SK-N-SH (cell line): ENCODE measurements at regions not wholly inside any gene's neighbourhood (a gene's known extent, or its start where the extent isn't known, plus 50 kb on each side); places are given as distances from the start of the nearest gene placed in this dataset.
A peak's percentile ranks its signal among the peaks of the same experiment; 100 is the strongest.

Source experiments
- CTCF ChIA-PET: fragments of 300-600, 350-600 bp; formaldehyde crosslinking; extraction: SDS; loops from one replicate; lab custom pipeline; 2021; lab: Yijun Ruan, JAX
- POLR2A ChIA-PET: fragments of 350-600 bp; sonication (Branson Sonifier 250); formaldehyde crosslinking; extraction: SDS; loops from one replicate; lab custom pipeline; 2020; ENCODE audit warnings: antibody characterized with exemption, inconsistent platforms; lab: Yijun Ruan, JAX
- DNase-seq: peaks from one replicate; pipeline ENCODE4 v3.0.0; 2012
- H2AFZ ChIP-seq: fragments of 200-600 bp; sonication (generic); 2 replicates; pipeline ENCODE4 v1.8.1; 2016; ENCODE audit warnings: antibody characterized with exemption, mild to moderate bottlenecking, low read depth
- H3F3A ChIP-seq: fragments of 200-600 bp; sonication (generic); replicated peaks from 2 replicates; pipeline ENCODE3; 2016; ENCODE audit warnings: antibody characterized with exemption, mild to moderate bottlenecking; ENCODE audit not compliant: insufficient read depth
- H3K27ac ChIP-seq, 2 experiments: fragments of 200-500 bp in 1 of 2; fragments of 200-600 bp in 1 of 2; sonication (Bioruptor generic) in 1 of 2; sonication (generic), shearing (Covaris generic) in 1 of 2; 2 replicates each; pipeline versions ENCODE4 v1.5.1 to v1.6.1; 2014 to 2016; ENCODE audit warnings: low read depth in 2 of 2, inconsistent platforms in 1 of 2, low read length in 1 of 2, mild to moderate bottlenecking in 1 of 2, mixed read lengths in 1 of 2
- H3K27me3 ChIP-seq: fragments of 200-600 bp; sonication (generic), shearing (Covaris generic); 2 replicates; pipeline ENCODE4 v1.6.1; 2016; ENCODE audit warnings: mixed run types; ENCODE audit not compliant: insufficient read depth
- H3K36me3 ChIP-seq, 2 experiments: fragments of 200-500 bp in 1 of 2; fragments of 200-600 bp in 1 of 2; sonication (Bioruptor generic) in 1 of 2; sonication (generic) in 1 of 2; replicated peaks in 1 of 2; 2 replicates each; pipeline versions ENCODE3 to v1.5.1; 2014 to 2016; ENCODE audit warnings: low read length in 1 of 2, mild to moderate bottlenecking in 1 of 2; ENCODE audit not compliant: insufficient read depth in 2 of 2, control insufficient read depth in 1 of 2
- H3K4me1 ChIP-seq, 2 experiments: fragments of 200-500 bp in 1 of 2; fragments of 200-600 bp in 1 of 2; sonication (Bioruptor generic) in 1 of 2; sonication (generic), shearing (Covaris generic) in 1 of 2; 2 replicates each; pipeline versions ENCODE4 v1.5.1 to v1.6.1; 2014 to 2016; ENCODE audit warnings: low read depth in 1 of 2, low read length in 1 of 2, mixed run types in 1 of 2; ENCODE audit not compliant: insufficient read depth in 2 of 2, control insufficient read depth in 1 of 2
- H3K4me2 ChIP-seq: fragments of 200-600 bp; sonication (generic), shearing (Covaris generic); 2 replicates; pipeline ENCODE4 v1.6.1; 2017; ENCODE audit warnings: mixed run types
- H3K4me3 ChIP-seq, 2 experiments: fragments of 200-500 bp in 1 of 2; fragments of 200-600 bp in 1 of 2; sonication (Bioruptor generic) in 1 of 2; sonication (generic), shearing (Covaris generic) in 1 of 2; 2 replicates each; pipeline versions ENCODE4 v1.5.1 to v1.8.1; 2014 to 2016; ENCODE audit warnings: low read depth in 2 of 2, inconsistent platforms in 1 of 2, low read length in 1 of 2, mild to moderate bottlenecking in 1 of 2, mixed read lengths in 1 of 2, moderate library complexity in 1 of 2
- H3K79me2 ChIP-seq: fragments of 200-600 bp; sonication (generic); 2 replicates; pipeline ENCODE4 v1.8.1; 2017; ENCODE audit warnings: mild to moderate bottlenecking; ENCODE audit not compliant: insufficient read depth
- H3K9ac ChIP-seq: fragments of 200-600 bp; sonication (generic); 2 replicates; pipeline ENCODE4 v1.6.1; 2017; ENCODE audit warnings: mixed run types
- H3K9me2 ChIP-seq: fragments of 200-600 bp; sonication (generic); 2 replicates; pipeline ENCODE4 v1.6.1; 2017; ENCODE audit warnings: mixed run types
- H3K9me3 ChIP-seq: fragments of 200-600 bp; sonication (generic); 2 replicates; pipeline ENCODE4 v1.6.1; 2017; ENCODE audit warnings: mixed run types, mild to moderate bottlenecking, moderate library complexity
- H4K20me1 ChIP-seq: fragments of 200-600 bp; sonication (generic); 2 replicates; pipeline ENCODE4 v1.6.1; 2017; ENCODE audit warnings: mild to moderate bottlenecking, mixed run types; ENCODE audit not compliant: insufficient read depth
- CHD2 ChIP-seq: fragments of 150-350 bp; IDR thresholded peaks from 2 replicates; pipeline ENCODE4 v1.6.1; 2018; ENCODE audit warnings: low read length; ENCODE audit not compliant: partially characterized antibody
- CTCF ChIP-seq: fragments of 200-600 bp; sonication (generic); IDR thresholded peaks from 2 replicates; pipeline ENCODE4 v1.6.1; 2017; ENCODE audit warnings: antibody characterized with exemption, mild to moderate bottlenecking, moderate library complexity
- ELF1 ChIP-seq: IDR thresholded peaks from 2 replicates; pipeline ENCODE4 v1.4.0; 2012
- EZH2phosphoT487 ChIP-seq: fragments of 200-600 bp; sonication (generic); IDR thresholded peaks from 2 replicates; pipeline ENCODE4 v1.6.1; 2017; ENCODE audit warnings: low read depth, mixed run types, mild to moderate bottlenecking, antibody characterized with exemption, moderate library complexity, borderline replicate concordance
- FOSL2 ChIP-seq: IDR thresholded peaks from 2 replicates; pipeline ENCODE4 v1.4.0; 2012; ENCODE audit warnings: low read depth, mild to moderate bottlenecking, moderate library complexity, borderline replicate concordance
- FOXJ3 ChIP-seq: sonication (generic); formaldehyde crosslinking; IDR thresholded peaks from 2 replicates; pipeline ENCODE4 v1.5.1; 2020; ENCODE audit warnings: mild to moderate bottlenecking, missing genetic modification reagents
- FOXM1 ChIP-seq: IDR thresholded peaks from 2 replicates; pipeline ENCODE4 v1.4.0; 2012; ENCODE audit warnings: low read depth, mild to moderate bottlenecking
- IRF3 ChIP-seq: fragments of 150-350 bp; IDR thresholded peaks from 2 replicates; pipeline ENCODE4 v1.6.1; 2016; ENCODE audit warnings: mild to moderate bottlenecking, low read depth, low read length
- JUND ChIP-seq: IDR thresholded peaks from 2 replicates; pipeline ENCODE4 v1.4.0; 2012
- MXI1 ChIP-seq: IDR thresholded peaks from 2 replicates; pipeline ENCODE4 v1.6.1; 2012; ENCODE audit warnings: mild to moderate bottlenecking, low read depth, low read length, improper control_type of control experiment
- NFIC ChIP-seq: IDR thresholded peaks from 2 replicates; pipeline ENCODE4 v1.4.0; 2012; ENCODE audit warnings: borderline replicate concordance
- NRF1 ChIP-seq: IDR thresholded peaks from 2 replicates; pipeline ENCODE4 v1.6.1; 2012; ENCODE audit warnings: low read depth, mild to moderate bottlenecking, low read length
- POLR2AphosphoS5 ChIP-seq: IDR thresholded peaks from 2 replicates; pipeline ENCODE4 v1.6.1; 2012; ENCODE audit warnings: low read depth, low read length
- RCOR1 ChIP-seq: fragments of 150-350 bp; IDR thresholded peaks from 2 replicates; pipeline ENCODE4 v1.6.1; 2017; ENCODE audit warnings: antibody characterized with exemption, low read length
- RFX5 ChIP-seq: IDR thresholded peaks from 2 replicates; pipeline ENCODE4 v1.6.1; 2012; ENCODE audit warnings: mild to moderate bottlenecking, improper control_type of control experiment, low read length
- RXRA ChIP-seq: IDR thresholded peaks from 2 replicates; pipeline ENCODE4 v1.4.0; 2012; ENCODE audit warnings: low read depth, mild to moderate bottlenecking, borderline replicate concordance
- SIN3A ChIP-seq: IDR thresholded peaks from 2 replicates; pipeline ENCODE4 v1.6.1; 2012; ENCODE audit warnings: low read depth, mild to moderate bottlenecking, low read length, moderate library complexity, borderline replicate concordance
- SMC3 ChIP-seq: IDR thresholded peaks from 2 replicates; pipeline ENCODE4 v1.6.1; 2012; ENCODE audit warnings: low read depth, low read length, improper control_type of control experiment
- TCF12 ChIP-seq: IDR thresholded peaks from 2 replicates; pipeline ENCODE4 v1.4.0; 2012
- TEAD4 ChIP-seq: IDR thresholded peaks from 2 replicates; pipeline ENCODE4 v1.4.0; 2012; ENCODE audit warnings: mild to moderate bottlenecking, borderline replicate concordance; ENCODE audit not compliant: insufficient read depth
- YY1 ChIP-seq: IDR thresholded peaks from 2 replicates; pipeline ENCODE4 v1.4.0; 2012; ENCODE audit warnings: low read depth, mild to moderate bottlenecking
- whole genome bisulfite sequencing: methylation state at CpG from one replicate; pipeline ENCODE4 v1.1.6; 2017; ENCODE audit warnings: low lambda C conversion rate; 5-methylcytosine and 5-hydroxymethylcytosine counted together

- CTCF ChIA-PET, result interaction anchor here (0.6 to 1.9 kb wide), 16 partner anchors 11 to 770 kb away, joined by 3 to 5 read pairs (median 3); no protein-coding TSS in a partner anchor
Observed at GRCh38 chr4:71185037-71185436, 153.8 kb upstream of the SLC4A4 start.

GRCh38 chr4:71186257-71186565 lies 152.6 kb upstream of the SLC4A4 start:
- 1% methylated on average over 4 of the region's 11 CpGs for WGBS
- Histone ChIP-seq H3K27ac (no peak overlapping the region), H3K4me3 (peak overlapping the region; percentile 39 to 62; a peak in 3 of 4 replicates), H3K79me2 (no peaks in the 10 kb centered on the region), H4K20me1 (no peaks in the 10 kb centered on the region), H3K4me1 (peaks cover 0 to 5% of the 10 kb centered on the region in 2 experiments; a peak in 2 of 4 replicates), H3K36me3 (no peaks in the 10 kb centered on the region), H3K4me2 (peak overlapping the region; percentile 87; the same call in 1 of the 2 replicates), H3K9me3 (no peaks in the 10 kb centered on the region), H2AFZ (no peak overlapping the region), H3F3A (no peaks in the 10 kb centered on the region), H3K9me2 (no peaks in the 10 kb centered on the region), H3K9ac (no peak overlapping the region), H3K27me3 (peaks cover 48% of the 10 kb centered on the region; the same call in 1 of the 2 replicates)
- TF ChIP-seq IRF3 (no peak), RCOR1 (no peak), POLR2AphosphoS5 (no peak), TEAD4 (no peak), CTCF (no peak)
- CTCF ChIA-PET, result no interaction called here
- POLR2A ChIA-PET, result interaction anchor here (0.5 kb wide), 1 partner anchor 504 kb away, joined by 3 read pairs; no protein-coding TSS in a partner anchor
- no peak for DNase-seq

More at GRCh38 chr4:71185037-71185436, 153.8 kb upstream of the SLC4A4 start:
- Histone ChIP-seq H3K9me2 (no peaks in the 10 kb centered on the region), H3K4me3 (no peak overlapping the region), H3K9me3 (no peaks in the 10 kb centered on the region), H3K9ac (no peak overlapping the region), H3K27me3 (peaks cover 38% of the 10 kb centered on the region; the same call in 1 of the 2 replicates), H3K4me1 (peaks cover 0 to 5% of the 10 kb centered on the region in 2 experiments; a peak in 2 of 4 replicates), H2AFZ (no peak overlapping the region), H3K27ac (no peak overlapping the region), H3K4me2 (no peak overlapping the region), H3K36me3 (no peaks in the 10 kb centered on the region), H4K20me1 (no peaks in the 10 kb centered on the region), H3F3A (no peaks in the 10 kb centered on the region), H3K79me2 (no peaks in the 10 kb centered on the region)
- TF ChIP-seq YY1 (no peak), SIN3A (no peak), EZH2phosphoT487 (no peak), RXRA (no peak), JUND (no peak), NFIC (no peak), NRF1 (no peak), SMC3 (no peak), CTCF (no peak), FOXJ3 (CRISPR knock-in tag) (no peak), TEAD4 (no peak), MXI1 (no peak), CHD2 (no peak), RFX5 (no peak), TCF12 (no peak), FOXM1 (no peak), FOSL2 (no peak), ELF1 (no peak)
- POLR2A ChIA-PET, result no interaction called here
- 33% methylated on average over 3 of the region's 3 CpGs for WGBS
- no peak for DNase-seq
